GM23338 (cell line): ENCODE measurements at regions not wholly inside any gene's neighbourhood (a gene's known extent, or its start where the extent isn't known, plus 50 kb on each side); places are given as distances from the start of the nearest gene placed in this dataset.

Experiments
- CREB1 ChIP-seq: fragments of 250-450 bp; sonication (Bioruptor Pico); IDR thresholded peaks from 2 replicates; pipeline ENCODE4 v1.5.0; 2020; ENCODE audit warnings: low read depth, mild to moderate bottlenecking, moderate library complexity
- EZH2 ChIP-seq: fragments of 200-600 bp; sonication (generic); IDR thresholded peaks from one replicate; pipeline ENCODE4 v1.8.0; 2017; ENCODE audit warnings: antibody characterized with exemption, mild to moderate bottlenecking, low read depth; ENCODE audit not compliant: unreplicated experiment
- EZH2phosphoT487 ChIP-seq: fragments of 200-600 bp; sonication (generic); IDR thresholded peaks from one replicate; pipeline ENCODE4 v1.8.1; 2018; ENCODE audit warnings: antibody characterized with exemption; ENCODE audit not compliant: unreplicated experiment
- JUNB ChIP-seq: IDR thresholded peaks from one replicate; pipeline ENCODE4 v1.6.1; 2016; ENCODE audit warnings: antibody characterized with exemption; ENCODE audit not compliant: unreplicated experiment
- POLR2AphosphoS5 ChIP-seq: IDR thresholded peaks from 2 replicates; pipeline ENCODE4 v1.6.1; 2016; ENCODE audit warnings: antibody characterized with exemption, low read depth
- STAT1 ChIP-seq: IDR thresholded peaks from one replicate; pipeline ENCODE4 v1.6.1; 2016; ENCODE audit warnings: antibody characterized with exemption; ENCODE audit not compliant: unreplicated experiment
- ZNF114 ChIP-seq: fragments of 250-450 bp; sonication (Bioruptor Pico); IDR thresholded peaks from 2 replicates; pipeline ENCODE4 v1.5.0; 2020; ENCODE audit warnings: mild to moderate bottlenecking, moderate library complexity
- ZNF331 ChIP-seq: fragments of 250-450 bp; sonication (Bioruptor Pico); IDR thresholded peaks from 2 replicates; pipeline ENCODE4 v1.5.0; 2020; ENCODE audit warnings: low read depth, mild to moderate bottlenecking, moderate library complexity
- TF ChIP-seq, protein P1 (sequence below), 2 experiments: fragments of 200-600 bp in 1 of 2; sonication (generic) in 1 of 2; conservative IDR thresholded peaks; 2 replicates each; pipeline versions ENCODE4 v1.5.1 to v1.6.1; 2016 to 2017; ENCODE audit warnings: antibody characterized with exemption in 2 of 2, low read depth in 2 of 2, mild to moderate bottlenecking in 2 of 2, moderate library complexity in 1 of 2
- TF ChIP-seq, protein P2 (sequence below): IDR thresholded peaks from one replicate; pipeline ENCODE4 v1.6.1; 2018; ENCODE audit warnings: antibody characterized with exemption; ENCODE audit not compliant: unreplicated experiment
- TF ChIP-seq, protein P3 (sequence below): IDR thresholded peaks from 2 replicates; pipeline ENCODE4 v1.6.1; 2016; ENCODE audit warnings: antibody characterized with exemption

DNA sequence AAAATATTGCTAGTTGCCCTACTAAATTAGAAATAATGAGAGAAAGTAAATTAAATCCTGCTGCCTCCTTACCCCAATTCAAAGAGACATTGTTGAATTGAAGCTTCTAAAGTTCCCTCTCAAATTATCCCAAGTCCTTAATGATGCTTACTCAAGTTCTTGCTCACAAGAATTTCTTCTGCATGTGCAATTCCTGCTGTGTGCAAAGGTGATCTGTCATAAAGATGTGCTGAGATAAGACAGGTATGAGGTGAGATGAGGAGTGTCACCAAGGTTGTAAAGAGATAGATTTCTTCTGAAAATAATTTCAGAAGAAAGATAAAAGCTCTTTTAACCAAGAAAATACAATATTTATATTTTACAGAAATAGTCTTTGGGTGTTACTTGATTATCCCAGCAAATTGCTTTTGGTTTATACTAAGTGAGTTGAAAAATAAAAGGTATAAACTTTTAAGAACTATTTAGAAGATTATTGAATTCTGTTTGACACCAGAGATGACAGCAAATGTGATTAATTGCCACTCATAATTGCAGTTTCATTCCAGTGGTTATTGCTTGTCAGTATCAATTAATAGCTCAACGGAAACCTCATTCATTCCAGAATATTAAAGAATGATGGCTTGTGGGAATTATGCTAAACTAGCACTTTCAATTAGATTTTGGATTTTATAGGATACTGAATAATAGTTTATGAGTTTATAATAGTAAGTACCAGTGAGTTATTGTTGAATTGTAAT is 674.3 kb downstream of the STK39 start:
- TF ChIP-seq, protein P1, sequence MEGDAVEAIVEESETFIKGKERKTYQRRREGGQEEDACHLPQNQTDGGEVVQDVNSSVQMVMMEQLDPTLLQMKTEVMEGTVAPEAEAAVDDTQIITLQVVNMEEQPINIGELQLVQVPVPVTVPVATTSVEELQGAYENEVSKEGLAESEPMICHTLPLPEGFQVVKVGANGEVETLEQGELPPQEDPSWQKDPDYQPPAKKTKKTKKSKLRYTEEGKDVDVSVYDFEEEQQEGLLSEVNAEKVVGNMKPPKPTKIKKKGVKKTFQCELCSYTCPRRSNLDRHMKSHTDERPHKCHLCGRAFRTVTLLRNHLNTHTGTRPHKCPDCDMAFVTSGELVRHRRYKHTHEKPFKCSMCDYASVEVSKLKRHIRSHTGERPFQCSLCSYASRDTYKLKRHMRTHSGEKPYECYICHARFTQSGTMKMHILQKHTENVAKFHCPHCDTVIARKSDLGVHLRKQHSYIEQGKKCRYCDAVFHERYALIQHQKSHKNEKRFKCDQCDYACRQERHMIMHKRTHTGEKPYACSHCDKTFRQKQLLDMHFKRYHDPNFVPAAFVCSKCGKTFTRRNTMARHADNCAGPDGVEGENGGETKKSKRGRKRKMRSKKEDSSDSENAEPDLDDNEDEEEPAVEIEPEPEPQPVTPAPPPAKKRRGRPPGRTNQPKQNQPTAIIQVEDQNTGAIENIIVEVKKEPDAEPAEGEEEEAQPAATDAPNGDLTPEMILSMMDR (conservative IDR thresholded peaks at IDR 0.05; ENCODE audit: low read depth in 2 of 2) = no peak
- TF ChIP-seq, protein P2, sequence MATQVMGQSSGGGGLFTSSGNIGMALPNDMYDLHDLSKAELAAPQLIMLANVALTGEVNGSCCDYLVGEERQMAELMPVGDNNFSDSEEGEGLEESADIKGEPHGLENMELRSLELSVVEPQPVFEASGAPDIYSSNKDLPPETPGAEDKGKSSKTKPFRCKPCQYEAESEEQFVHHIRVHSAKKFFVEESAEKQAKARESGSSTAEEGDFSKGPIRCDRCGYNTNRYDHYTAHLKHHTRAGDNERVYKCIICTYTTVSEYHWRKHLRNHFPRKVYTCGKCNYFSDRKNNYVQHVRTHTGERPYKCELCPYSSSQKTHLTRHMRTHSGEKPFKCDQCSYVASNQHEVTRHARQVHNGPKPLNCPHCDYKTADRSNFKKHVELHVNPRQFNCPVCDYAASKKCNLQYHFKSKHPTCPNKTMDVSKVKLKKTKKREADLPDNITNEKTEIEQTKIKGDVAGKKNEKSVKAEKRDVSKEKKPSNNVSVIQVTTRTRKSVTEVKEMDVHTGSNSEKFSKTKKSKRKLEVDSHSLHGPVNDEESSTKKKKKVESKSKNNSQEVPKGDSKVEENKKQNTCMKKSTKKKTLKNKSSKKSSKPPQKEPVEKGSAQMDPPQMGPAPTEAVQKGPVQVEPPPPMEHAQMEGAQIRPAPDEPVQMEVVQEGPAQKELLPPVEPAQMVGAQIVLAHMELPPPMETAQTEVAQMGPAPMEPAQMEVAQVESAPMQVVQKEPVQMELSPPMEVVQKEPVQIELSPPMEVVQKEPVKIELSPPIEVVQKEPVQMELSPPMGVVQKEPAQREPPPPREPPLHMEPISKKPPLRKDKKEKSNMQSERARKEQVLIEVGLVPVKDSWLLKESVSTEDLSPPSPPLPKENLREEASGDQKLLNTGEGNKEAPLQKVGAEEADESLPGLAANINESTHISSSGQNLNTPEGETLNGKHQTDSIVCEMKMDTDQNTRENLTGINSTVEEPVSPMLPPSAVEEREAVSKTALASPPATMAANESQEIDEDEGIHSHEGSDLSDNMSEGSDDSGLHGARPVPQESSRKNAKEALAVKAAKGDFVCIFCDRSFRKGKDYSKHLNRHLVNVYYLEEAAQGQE = no peak
- TF ChIP-seq EZH2 (no peak), POLR2AphosphoS5 (no peak), CREB1 (CRISPR knock-in tag) (no peak), STAT1 (no peak), JUNB (no peak), EZH2phosphoT487 (no peak), ZNF114 (CRISPR knock-in tag) (no peak), ZNF331 (CRISPR knock-in tag) (no peak)
- TF ChIP-seq, protein P3, sequence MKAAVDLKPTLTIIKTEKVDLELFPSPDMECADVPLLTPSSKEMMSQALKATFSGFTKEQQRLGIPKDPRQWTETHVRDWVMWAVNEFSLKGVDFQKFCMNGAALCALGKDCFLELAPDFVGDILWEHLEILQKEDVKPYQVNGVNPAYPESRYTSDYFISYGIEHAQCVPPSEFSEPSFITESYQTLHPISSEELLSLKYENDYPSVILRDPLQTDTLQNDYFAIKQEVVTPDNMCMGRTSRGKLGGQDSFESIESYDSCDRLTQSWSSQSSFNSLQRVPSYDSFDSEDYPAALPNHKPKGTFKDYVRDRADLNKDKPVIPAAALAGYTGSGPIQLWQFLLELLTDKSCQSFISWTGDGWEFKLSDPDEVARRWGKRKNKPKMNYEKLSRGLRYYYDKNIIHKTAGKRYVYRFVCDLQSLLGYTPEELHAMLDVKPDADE = no peak
